ENCODE measurements at regions not wholly inside any gene's neighbourhood (a gene's known extent, or its start where the extent isn't known, plus 50 kb on each side); places are given as distances from the start of the nearest gene placed in this dataset.

DNA sequence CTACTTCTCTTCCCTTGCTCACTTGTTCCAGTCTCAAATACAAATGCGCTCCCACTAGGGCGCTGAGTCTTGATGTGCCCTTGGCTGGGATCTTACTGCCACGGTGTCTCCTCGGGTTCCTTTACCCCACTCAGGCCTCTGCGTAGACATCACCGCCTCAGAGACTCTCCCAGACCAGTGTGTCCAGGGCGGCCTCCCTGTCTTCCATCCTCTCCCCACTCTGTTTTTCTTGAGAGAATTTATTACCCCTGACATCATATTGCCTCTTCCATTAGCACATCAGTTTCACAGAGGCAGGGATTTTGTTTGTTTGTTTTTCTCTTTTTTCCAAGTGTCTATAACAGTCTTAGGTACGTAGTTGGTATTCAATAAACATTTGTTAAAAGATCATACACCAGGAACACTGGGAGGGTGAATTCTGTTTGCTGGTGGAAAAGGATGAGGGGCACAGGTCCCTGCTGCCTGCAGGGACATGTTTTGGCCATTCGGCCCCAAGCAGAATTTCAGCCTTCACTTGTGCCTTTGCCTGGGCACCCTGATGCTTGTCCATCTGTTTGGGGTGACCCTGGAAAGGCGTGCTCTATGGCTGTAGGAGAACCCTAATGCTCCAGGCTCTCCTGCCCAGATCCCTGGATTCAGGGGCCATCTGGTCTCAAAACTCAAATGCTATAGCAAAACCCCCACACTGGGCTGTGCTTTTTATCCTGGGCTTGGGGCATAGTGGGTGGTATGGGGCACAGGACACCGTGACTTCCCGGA lies 55.0 kb downstream of the RPL37A start:
- DNase-seq (ENCODE audit: low spot score): no peak

DNA sequence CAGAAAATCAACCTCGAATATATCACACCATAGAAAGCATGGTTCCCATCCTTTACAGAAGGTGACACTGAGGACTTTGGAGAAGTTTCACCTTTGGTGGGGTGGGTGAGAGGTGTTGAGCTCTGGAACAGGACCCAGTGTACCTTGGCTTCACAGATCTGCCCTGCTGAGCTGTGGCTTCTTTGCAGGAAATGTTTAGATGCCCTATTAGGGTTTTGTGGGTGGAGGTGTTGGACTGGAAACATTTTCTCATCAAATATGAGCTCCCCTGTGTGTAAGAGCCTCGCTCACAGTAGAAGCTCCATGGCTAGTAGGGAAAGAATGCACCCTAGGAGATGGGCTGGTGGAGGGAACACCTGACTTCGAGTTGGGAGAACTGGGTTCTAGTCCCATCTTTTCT lies 55.6 kb downstream of the RPL37A start:
- no peak for DNase-seq (ENCODE audit: low spot score)

DNA sequence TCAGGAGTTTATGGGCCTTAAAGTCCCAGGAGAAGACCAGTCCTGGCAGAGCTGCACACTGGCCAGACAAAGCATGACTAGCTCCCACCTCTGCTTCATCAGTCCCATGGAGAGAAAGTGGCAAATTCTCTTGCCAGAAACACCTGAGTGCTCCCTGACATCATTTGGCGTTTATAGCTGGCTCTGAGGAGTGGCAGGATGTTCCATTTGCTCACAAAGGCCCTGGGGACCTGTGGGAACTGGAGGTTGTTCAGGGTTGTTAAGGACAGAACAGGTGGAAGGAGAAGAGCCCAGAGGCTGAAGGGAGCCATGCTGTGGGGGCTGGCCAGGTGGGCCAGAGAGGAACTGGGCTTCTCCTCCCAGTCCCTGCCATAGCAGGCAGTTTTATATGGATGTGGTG lies 56.1 kb downstream of the RPL37A start:
- no peak for DNase-seq (ENCODE audit: low spot score)

DNA sequence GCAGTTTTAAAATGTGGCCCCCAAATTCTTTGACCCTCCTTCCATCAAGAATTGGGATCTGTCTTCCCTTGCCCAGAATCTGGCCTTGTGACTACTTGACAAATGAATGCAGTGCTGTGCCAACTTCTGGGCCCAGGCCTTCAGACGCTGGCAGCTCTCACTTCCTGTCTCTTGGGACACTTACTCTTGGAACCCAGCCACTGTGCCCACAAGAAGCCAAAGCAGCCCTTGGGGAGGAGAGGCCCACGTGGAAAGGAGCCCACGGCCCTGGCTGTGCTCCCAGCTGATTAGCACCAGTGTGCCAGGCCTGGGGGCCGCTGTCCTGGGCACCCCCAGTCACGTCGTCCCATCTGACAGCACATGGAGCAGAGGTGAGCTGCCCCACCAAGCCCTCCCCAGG lies 56.6 kb downstream of the RPL37A start:
- peak; percentile 59 for DNase-seq (ENCODE audit: low spot score)

DNA sequence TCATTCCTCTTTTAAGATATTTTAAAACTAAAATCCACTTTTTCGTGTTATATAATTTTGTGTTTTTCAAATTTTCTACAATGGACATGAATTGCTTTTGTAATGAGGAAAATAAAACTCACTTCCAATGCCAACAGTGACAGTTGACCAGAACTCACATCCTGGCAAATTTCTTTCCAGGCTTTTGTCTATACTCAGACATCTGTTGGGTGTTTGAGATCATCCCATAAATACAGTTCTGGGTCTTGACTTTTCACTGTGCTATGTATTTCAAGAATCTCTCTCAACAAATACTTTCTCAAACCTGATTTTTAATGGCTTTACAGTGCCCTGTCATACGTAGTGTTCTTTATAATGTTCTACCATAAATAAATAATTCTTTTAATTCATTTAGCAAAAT lies 57.6 kb downstream of the RPL37A start:
- DNase-seq (ENCODE audit: low spot score): no peak

DNA sequence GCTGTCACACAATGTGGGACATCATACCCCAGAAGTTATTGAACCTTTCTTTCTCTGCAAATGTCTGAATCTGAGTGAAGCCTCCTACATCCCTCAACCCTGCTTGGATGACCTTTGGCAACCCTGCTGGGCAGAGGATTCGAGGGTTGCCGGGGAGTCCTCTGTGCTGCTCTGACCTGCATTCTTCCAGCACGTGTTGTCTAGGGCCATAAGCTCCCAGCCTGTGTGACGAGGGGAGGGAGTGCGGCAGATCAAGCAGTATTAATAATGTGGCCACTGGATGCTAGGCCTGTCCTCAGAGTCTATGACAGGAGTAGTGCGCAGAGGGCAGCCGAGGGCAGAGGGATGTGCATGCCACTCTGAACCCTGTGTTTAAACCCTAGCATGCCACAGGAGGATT lies 58.8 kb downstream of the RPL37A start:
- DNase-seq (ENCODE audit: low spot score): no peak

DNA sequence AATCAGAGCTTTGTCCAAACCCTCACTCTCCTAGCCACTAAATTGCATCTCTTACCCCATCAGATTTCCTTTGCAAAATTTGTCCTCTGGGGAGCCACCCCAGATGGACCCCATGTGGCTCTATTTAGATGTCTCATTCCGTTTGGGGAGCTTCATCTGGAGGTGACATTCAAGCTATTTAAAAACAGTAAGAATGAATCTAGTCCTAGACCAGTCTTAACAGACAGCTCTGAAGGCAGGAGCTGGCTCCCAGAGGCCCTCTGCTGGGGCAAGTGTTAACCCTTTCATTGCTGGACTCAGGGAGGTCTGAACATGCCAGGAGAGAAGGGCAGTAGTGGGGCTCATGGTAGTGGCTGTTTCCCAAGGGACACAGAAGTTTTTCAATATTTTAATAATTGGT lies 59.2 kb downstream of the RPL37A start:
- no peak for DNase-seq (ENCODE audit: low spot score)

DNA sequence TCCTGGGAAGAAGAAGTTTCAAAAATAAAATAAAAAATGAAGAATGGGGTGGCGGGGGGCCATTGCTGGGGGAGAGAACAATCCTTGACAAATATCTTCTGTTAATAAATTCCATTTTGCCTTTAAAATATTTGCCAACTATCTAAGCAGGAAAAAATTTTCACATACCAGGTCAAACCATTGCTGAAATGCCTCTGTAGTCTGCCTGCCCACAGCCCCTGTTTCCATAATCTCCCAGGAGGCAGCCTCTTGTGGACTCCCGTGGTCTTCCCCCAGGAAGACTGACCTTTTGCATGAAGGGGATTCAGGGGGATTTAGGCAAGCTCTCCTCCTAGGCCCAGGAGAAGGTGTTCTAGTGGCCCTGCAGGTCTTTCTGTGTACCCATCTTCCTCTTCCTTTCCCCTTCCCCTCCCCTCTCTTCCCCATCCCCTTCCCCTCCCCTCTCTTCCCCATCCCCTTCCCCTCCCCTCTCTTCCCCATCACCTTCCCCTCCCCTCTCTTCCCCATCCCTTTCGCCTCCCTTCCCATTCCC lies 61.0 kb downstream of the RPL37A start:
- no peak for DNase-seq (ENCODE audit: low spot score)

DNA sequence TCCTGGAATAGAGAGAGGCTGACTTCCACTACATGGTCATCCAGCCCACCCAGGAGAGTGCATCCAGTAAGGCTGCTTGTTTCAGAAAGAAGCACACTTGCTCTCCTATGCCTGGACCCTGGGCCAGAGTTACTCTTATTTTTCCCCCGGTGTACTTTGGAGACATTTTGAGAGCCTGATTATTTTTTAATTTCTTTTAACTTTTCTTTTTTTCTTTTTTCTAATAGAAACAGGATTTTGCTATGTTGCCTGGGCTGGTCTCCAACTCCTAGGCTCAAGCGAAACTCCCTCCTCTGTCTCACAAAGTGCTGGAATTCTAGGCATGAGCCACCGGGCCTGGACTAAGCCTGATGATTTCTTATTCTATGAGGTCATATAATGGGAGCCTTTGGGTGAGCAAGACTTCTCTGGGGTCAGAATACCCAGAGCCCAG lies 62.2 kb downstream of the RPL37A start:
- DNase-seq (ENCODE audit: low spot score): no peak

DNA sequence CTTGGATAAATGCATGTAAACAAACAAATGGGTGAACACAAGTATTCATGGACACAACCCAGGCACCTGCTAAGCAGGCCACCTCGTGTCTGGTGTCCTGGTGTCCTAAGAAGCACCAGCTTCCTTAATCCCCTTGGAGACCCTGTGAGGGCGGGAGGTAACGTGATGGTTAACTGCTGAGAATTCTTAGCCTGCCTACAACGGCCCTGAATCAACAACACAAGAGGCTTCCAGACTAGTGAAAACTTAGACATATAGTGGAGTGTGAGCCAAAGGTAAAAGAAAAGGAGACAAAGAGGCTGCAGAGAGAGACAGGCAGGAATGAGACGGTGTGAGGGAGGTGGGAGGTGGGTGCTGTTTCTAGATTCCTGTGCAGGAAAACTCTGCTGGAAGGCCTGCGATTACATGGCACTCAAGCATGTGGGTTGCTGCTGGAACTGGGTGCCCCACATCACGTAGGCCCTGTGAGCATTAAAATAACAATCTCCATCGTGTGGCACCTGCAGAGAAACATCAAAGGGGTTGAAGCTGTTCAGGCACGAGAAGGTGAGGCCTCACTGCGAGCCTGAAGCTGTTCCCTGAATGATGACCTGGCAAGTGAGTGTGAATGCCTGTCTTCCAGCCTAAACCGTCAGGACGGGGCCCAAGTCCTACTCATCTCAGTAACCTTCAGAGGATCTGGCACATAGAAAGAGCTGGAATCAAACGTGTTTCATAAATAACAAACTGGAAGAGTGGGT lies 64.2 kb downstream of the RPL37A start:
- no peak for DNase-seq (ENCODE audit: low spot score)

DNA sequence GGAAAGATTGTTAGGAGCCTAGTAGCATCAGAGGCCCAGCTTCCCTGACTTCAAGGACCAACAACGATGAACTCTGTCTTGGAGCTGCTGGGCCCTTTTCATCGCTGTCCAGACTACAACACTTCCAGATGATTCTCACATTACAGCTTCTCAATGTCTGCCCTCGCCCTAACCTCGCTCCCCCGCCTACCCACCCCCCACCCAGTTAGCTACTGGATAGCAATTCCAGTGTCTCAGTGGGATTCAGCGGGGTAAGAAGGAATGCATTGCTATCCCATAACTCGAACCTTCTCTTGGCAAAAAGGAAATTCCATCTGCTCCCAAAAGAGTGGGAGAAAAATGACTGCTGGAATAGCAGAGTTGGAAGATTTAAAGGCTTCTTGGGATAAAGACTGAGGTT lies 65.0 kb downstream of the RPL37A start:
- DNase-seq (ENCODE audit: low spot score): no peak

DNA sequence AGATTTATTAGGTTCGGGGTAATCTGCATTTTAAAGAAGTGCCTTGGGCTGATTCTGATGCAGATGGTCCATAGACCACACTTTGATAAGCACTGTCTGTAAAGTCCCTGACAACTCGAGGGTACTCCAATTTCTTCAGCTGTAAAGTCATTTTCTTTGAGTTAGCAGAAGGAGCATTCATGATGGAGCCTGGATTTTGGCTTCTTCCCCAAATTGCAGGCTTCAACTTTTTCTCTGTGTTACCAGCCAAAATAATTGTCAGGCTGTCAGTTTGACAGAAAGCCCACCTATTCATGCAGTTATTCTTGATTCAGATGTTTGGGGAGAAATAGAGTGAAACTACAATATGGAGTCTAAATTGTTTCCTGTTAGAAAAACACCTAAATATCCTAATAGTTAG lies 66.0 kb downstream of the RPL37A start:
- DNase-seq (ENCODE audit: low spot score): no peak

DNA sequence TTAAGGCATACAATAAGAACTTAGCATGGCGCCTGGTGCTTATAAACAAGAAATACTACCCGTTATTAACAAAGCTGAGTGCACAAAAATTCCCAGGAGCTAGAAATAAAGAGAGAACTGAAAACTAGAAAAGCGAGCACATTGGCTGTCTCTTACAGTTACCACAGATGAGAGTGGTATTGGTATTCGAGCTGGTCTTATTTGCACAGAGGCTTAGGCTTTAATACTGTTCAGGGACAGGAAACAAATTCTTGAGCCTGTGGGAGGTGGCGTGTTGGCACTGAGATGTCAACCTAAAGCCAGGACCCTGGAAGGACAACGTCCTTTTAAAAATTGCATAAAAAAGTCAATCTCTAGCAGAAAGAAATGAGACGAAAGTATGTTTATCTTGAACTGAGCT lies 67.3 kb upstream of the IGFBP2 start:
- no peak for DNase-seq (ENCODE audit: low spot score)

DNA sequence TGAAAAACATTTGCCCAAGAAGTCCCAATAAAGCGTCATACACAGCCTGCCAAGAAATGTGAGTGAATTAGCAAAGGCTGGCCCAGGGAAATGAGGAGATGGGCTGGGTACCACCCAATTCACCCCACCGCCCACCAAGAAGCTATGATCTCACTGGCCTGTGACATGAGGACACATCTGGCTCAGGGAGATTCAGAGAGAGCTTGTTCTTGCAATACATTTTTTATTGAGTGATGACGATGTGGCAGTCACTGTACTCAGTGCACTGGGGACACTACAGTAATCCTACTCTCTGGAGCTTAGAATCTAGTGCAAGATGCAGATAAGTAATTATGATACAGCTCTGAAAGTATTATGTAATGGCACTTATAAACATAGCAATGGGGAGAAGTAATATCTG lies 64.6 kb upstream of the IGFBP2 start:
- DNase-seq (ENCODE audit: low spot score): no peak

DNA sequence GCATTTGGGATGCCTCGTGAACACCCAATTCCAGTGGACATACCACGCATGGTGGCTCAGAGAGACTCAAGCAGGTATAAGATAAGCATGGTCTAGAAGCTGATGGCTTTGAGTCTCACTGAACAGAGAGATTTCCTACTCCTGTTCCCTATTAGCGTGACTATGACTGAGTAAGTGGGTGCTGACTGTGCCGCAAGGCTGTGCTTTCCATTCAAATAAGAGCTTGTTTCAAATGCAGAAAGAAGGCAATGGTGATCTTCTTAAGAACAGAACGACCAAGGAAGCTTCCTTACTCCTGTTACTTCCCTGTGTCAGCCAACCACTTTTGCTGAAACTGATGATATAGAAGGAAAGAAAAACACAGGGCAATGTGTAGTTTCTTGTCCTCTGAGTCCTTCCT lies 63.5 kb upstream of the IGFBP2 start:
- DNase-seq (ENCODE audit: low spot score): no peak

DNA sequence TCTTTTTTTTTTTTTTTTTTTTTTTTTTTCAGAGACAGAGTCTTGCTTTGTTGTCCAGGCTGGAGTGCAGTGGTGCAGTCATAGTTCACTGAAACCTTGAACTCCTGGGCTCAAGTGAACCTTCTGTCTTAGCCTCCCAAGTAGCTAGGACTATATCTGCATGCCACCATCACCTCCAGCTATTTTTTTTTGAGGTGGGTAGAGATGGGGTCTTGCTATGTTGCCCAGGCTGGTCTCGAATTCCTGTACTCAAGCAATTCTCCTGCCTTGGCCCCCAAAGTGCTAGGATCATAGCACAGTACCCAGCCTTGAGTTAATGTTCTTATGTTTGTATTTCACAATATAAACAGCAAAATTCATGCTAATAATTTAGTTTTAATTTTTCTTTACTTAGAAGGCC lies 62.9 kb upstream of the IGFBP2 start:
- DNase-seq (ENCODE audit: low spot score): no peak

DNA sequence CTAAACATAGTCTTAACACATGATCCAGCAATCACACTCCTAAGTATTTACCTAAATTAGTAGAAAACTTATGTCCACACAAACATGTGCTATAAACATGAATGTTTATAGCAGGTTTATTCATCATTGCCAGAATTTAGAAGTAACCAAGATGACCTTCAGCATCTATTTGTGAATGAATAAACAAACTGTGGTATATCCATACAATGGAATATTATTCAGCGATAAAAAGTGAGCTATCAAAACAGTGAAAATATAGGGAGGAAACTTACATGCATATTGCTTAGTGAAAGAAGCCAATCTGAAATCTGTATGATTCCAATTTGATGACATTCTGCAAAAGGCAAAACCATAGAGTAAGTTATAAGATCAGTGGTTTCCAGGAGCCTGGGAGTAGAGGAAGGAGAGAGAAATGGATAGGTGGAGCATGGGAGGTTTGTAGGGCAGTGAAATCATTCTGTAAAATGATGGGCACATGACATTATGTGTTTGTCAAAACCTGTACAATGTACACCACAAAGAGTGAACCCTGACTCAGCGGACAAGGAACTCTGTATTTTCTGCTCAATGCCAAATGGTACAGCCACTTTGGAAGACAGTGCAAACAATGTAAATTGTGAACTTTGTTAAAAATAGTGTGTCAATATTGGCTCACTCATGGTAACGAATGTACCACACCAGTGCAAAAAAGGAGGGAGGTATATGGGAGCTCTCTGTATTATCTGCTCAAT lies 61.9 kb upstream of the IGFBP2 start:
- no peak for DNase-seq (ENCODE audit: low spot score)

DNA sequence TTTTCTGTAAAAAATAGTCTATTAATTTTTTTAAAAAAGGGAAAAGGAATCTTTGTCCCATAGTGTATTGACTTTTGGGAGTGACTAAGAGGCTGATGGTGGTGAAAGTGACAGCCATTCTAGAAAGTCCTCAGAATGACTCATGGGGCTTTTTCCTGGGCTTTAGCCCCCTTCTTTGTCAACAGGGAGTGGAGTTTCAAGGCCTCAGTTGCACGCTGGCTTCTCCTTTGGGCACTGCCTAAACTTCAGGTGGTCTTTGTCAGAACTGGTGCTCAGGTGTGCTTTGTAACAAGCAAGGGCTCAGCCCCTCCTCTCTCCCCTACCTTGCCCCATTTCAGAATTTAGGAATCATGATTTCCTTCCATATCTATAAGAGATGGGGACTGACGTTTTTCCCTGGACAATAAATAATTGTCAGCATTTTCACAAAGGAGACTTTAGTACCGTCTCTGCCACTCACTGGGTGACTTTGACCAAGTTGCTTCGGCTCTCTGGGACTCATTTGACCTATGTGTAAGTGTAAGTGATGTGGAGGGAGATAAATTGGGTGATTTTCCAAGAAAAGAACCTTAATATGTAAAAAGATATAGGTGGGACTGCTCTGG lies 61.2 kb upstream of the IGFBP2 start:
- no peak for DNase-seq (ENCODE audit: low spot score)

DNA sequence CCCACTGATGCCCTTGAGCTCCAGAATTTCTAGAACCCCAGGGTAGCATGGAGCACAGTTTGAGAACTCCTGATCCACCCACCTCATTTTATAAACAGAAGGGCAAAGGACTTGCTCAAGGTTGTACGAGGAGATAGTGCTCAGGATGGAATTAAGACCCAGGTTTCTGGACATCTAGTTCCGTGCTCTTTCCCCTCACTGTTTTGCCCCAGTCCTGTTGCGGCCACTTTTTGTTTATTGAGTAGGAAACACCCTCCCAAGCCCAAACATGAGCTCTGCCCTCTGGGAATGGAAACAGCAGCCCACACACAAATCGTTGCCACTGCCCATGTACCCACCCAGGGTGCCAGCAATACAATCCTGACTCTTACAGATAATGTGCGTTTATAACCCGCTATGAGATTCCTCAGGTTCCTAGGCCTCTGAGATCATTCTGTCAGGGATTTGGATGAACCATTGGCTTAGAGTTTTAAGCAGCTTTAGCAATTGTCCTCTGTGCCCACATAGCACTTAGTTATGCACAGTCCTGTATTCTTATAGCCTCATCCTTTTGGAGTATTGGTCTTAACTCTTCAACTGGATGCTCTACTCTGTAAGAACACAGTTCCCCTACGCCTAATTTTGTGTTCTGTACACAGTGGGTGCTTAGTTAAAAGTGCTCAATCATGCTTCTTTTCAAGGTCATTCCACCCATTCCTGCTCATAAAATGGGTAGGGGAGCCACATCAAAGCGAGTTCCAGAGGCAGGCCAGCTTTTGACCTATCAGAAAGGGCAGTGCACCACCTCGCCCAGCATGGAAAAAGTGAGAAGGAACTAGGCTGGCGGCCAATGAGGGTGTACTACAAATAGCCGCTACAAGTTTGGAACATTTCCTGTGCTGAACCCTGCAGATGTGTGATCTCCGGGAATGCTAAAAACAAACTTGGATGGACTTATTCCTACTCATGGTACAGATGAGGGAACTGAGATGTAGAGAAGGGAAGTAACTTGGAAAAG lies 60.3 kb upstream of the IGFBP2 start:
- DNase-seq (ENCODE audit: low spot score): no peak

DNA sequence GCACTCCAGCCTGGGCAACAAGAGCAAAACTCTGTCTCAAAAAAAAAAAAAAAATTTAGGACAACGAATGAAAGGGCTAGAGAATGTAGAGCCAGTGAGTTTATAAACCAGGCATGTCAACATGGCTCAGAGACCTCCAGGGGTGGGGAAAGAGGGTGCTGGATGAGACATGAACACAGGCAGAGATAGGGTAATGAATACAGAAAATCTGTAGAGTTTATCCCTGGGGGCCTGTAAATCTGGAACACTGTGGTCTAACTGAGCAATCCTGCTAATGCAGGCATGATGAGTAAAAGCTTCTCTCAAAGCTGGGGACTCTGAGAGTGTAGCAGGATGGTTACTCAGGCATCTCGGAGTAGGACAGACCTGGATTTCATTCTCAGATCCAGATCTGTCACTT lies 59.2 kb upstream of the IGFBP2 start:
- DNase-seq (ENCODE audit: low spot score): no peak

DNA sequence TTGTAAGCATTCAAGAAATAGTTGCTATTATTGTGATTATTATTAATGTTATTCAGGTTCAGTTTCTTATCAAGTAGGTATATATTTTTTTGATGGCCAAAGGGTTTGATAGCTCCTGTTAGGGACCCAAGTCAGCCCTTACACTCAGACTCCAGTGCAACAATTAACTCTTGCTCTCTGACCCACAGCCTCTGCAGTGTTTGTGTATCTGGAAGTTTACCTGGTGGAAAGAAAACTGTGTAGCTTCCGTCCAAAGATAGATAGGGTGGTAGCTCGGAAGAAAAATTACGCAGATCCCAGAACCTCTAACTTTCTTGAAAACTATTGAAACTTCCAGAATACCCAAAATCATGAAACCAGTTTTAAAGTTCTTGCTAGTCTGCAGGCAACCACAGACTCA lies 58.6 kb upstream of the IGFBP2 start:
- DNase-seq (ENCODE audit: low spot score): no peak
